ENCODE measurements at regions not wholly inside any gene's neighbourhood (a gene's known extent, or its start where the extent isn't known, plus 50 kb on each side); places are given as distances from the start of the nearest gene placed in this dataset.

- no peak for FAIRE-seq
Observed at GRCh38 chr1:147463022-147463421, 78.3 kb upstream of the BCL9 start.

DNA sequence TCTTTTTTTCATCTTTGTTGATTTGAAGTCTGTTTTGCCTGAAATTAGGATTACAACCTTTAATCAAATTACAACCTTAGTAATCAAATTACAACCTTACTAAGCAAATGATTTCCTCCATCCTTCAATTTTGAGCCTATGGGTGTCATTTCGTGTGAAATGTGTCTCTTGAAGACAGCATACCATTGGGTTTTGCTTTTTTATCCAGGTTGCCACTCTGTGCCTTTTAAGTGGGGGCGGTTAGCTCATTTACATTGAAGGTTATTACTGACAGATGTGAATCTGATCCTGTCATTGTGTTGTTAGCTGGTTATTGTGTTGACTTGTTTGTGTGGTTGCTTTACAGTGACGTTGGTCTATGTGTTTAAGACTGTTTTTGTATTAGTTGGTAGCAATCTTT is 74.8 kb upstream of the BCL9 start:
- FAIRE-seq, result no peak

- FAIRE-seq, result no peak
Observed at GRCh38 chr1:147470079-147470478, 71.2 kb upstream of the BCL9 start.

GRCh38 chr1:147472489-147472888 is 68.8 kb upstream of the BCL9 start:
- peak; percentile 88 for FAIRE-seq

DNA sequence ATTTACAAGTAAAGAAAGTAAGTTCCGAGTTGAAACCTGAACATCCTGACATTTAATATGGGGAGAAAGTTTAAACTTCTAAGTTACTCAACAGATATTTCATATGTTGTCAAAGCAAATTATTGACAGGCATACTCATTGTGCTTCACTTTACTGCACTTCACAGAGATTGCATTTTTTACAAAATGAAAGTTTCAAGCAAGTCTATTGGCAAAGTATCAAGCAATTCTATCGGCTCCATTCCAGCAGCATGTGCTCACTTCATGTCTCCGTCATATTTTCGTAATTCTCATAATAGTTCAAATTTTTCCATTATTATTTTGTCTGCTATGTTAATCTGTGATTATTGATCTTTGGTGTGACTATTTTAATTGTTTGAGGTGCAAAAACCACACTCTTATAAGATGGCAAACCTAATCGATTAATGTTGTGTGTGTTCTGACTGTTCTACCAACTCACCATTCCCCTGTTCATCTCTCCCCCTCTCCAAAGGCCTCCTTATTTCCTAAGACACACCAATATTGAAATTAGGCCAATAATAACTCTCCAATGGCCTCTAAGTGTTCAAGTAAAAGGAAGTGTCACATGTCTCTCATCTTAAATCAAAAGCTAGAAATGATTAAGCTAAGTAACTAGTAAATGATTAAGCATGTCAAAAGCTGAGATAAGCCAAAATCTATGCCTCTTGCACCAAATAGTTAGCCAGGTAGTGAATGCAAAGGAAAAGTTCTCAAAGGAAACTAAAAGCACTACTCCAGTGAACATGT is 68.2 kb upstream of the BCL9 start:
- FAIRE-seq, result no peak

GRCh38 chr1:147473733-147474049 is 67.6 kb upstream of the BCL9 start:
- FAIRE-seq, result no peak

DNA sequence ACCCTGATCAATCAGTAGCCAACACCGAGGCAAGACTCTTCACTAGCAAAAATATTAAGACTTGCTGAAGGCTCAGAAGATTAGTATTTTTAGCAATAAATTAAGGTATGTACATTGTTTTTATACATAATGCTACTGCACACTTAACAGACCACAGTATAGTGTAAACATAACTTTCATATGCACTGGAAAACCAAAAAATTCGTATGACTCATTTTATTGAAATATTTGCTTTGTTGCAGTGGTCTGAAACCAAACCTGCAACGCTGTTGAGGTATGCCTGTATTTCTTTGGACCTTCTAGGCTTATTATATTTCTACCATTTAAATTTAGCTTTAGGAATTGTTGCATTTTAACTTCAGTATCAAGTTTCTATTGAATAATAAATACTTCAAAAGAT is 65.8 kb upstream of the BCL9 start:
- no peak for FAIRE-seq

- FAIRE-seq, result no peak
Observed at GRCh38 chr1:147478521-147478920, 62.8 kb upstream of the BCL9 start.

DNA sequence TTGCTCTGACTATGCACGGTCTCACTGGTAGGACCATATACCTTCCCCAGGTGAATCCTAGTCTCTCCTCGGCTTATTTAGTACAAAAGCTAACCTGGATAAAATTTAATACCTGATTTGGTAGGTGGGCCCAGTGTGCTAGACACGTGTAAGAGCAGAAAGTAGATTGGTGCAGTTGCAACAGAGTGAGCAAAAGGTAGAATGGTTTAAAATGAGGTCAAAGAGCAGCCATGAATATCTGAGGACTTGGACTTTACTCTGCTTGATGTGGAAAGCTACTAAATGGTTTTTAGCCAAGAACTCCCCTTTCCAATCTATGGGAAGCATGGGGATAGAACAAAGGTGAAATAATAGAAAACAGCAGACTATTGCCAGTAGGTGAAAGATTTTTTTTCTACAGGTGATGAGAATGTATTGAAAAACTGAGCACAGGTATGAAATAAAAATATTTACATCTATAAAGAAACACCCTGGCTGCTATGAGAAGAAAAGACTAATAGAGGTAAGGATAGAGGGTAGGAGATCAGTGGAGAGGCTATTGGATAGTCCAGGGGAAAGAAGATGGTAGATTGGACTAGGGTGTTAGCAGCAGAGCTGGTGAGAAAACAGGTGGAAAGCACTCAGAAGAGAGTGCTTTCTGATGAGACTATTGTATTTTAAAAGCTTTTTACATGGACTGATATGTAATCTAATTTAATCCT is 61.3 kb upstream of the BCL9 start:
- FAIRE-seq, result no peak

- no peak for FAIRE-seq
Observed at GRCh38 chr1:147480565-147480935, 60.8 kb upstream of the BCL9 start.

- FAIRE-seq, result no peak
Observed at GRCh38 chr1:147486876-147487656, 54.2 kb upstream of the BCL9 start.

- FAIRE-seq, result no peak
Observed at GRCh38 chr1:147491098-147491497, 50.2 kb upstream of the BCL9 start.
